ENCODE measurements at regions not wholly inside any gene's neighbourhood (a gene's known extent, or its start where the extent isn't known, plus 50 kb on each side); places are given as distances from the start of the nearest gene placed in this dataset.
"Not testable (repeated sequence)": the region's sequence is repeated elsewhere in the genome, so short reads cannot be mapped to it uniquely, and the experiment has no call there.

- no peak for DNase-seq
These were observed 462.8 kb upstream of the DPH6 start for GRCh38 chr15:36008719-36009118.

GRCh38 chr15:36024031-36024688 is 478.2 kb upstream of the DPH6 start:
- DNase-seq, result no peak

- no peak for DNase-seq
These were observed 480.8 kb upstream of the DPH6 start for GRCh38 chr15:36026627-36027283.

- DNase-seq, result no peak
These were observed 483.7 kb upstream of the DPH6 start for GRCh38 chr15:36029606-36030210.

GRCh38 chr15:36039996-36040572 is 494.1 kb upstream of the DPH6 start:
- DNase-seq, result no peak

GRCh38 chr15:36047018-36047716 is 501.2 kb upstream of the DPH6 start:
- not testable (repeated sequence) for DNase-seq

- DNase-seq, result no peak
These were observed 504.9 kb upstream of the DPH6 start for GRCh38 chr15:36050899-36051298.

GRCh38 chr15:36052641-36053040 is 506.7 kb upstream of the DPH6 start:
- DNase-seq, result not testable (repeated sequence)

GRCh38 chr15:36053746-36054145 is 507.8 kb upstream of the DPH6 start:
- no peak for DNase-seq

GRCh38 chr15:36059596-36059995 is 513.6 kb upstream of the DPH6 start:
- no peak for DNase-seq

GRCh38 chr15:36062357-36062756 is 516.4 kb upstream of the DPH6 start:
- no peak for DNase-seq

GRCh38 chr15:36066757-36067156 is 512.7 kb upstream of the CDIN1 start:
- DNase-seq, result no peak

GRCh38 chr15:36067483-36068274 is 511.7 kb upstream of the CDIN1 start:
- DNase-seq, result no peak

GRCh38 chr15:36075333-36075732 is 504.1 kb upstream of the CDIN1 start:
- DNase-seq, result no peak

- DNase-seq, result no peak
These were observed 500.4 kb upstream of the CDIN1 start for GRCh38 chr15:36079021-36079420.

- DNase-seq, result no peak
These were observed 498.7 kb upstream of the CDIN1 start for GRCh38 chr15:36080759-36081158.

- DNase-seq, result no peak
These were observed 489.0 kb upstream of the CDIN1 start for GRCh38 chr15:36090286-36090946.

- no peak for DNase-seq
These were observed 472.6 kb upstream of the CDIN1 start for GRCh38 chr15:36106640-36107335.

GRCh38 chr15:36108541-36108940 is 470.9 kb upstream of the CDIN1 start:
- DNase-seq, result no peak

- DNase-seq, result no peak
These were observed 469.3 kb upstream of the CDIN1 start for GRCh38 chr15:36109943-36110658.

GRCh38 chr15:36110659-36110993 is 468.8 kb upstream of the CDIN1 start:
- DNase-seq, result no peak
